ENCODE measurements at regions not wholly inside any gene's neighbourhood (a gene's known extent, or its start where the extent isn't known, plus 50 kb on each side); places are given as distances from the start of the nearest gene placed in this dataset.

DNA sequence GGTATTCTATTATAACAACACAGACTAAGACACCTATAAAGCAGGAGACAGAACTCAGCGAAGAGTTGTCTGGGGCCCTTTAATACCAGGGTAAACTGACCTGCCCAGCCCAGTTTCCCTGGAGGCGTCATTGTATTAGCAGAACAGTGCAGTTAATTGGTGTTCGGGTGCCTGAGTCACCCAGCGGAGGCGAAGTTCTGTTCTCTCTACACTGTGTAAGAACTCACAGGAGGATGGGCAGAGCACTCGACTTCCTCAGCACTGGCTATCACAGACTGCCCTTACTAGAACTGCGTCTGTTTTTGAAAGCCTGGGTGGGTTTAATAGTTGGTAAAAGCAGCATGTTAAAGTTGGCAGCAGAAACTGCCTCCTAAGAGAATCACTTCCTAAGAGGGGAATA, 106.5 kb upstream of the ATP8B1 start:
- 90% methylated on average over 2 of the region's 7 CpGs; no CpG with 5 or more reads in 1 of the 2 experiments for whole genome bisulfite sequencing, 2 experiments (ENCODE audit: extremely low coverage in 2 of 2, insufficient read length in 1 of 2)
- Histone ChIP-seq H3K23ac (ENCODE audit: low read depth, low read length) (no peak overlapping the region), H3K56ac (ENCODE audit: extremely low read depth, insufficient read depth, low read length) (no peak overlapping the region), H4K91ac (ENCODE audit: insufficient read depth, low read depth, low read length) (no peak overlapping the region), H2BK20ac (ENCODE audit: low read depth, low read length) (no peak overlapping the region), H3K27me3 (ENCODE audit: control insufficient read depth, insufficient read depth, low read length) (peaks cover 16% of the 10 kb centered on the region), H3K36me3 (ENCODE audit: control insufficient read depth, insufficient read depth, low read length) (no peaks in the 10 kb centered on the region), H2BK15ac (ENCODE audit: low read depth, low read length) (no peak overlapping the region), H3K4me2 (ENCODE audit: low read depth, low read length) (no peak overlapping the region), H3K9me3 (ENCODE audit: control insufficient read depth, insufficient read depth, low read length) (no peaks in the 10 kb centered on the region), H3K14ac (replicated peaks; ENCODE audit: low read depth, low read length) (no peak overlapping the region), H3K9ac (ENCODE audit: low read depth, low read length) (no peak overlapping the region), H3K4me3 (ENCODE audit: insufficient read depth, low read depth, low read length) (no peak overlapping the region), H2AK5ac (ENCODE audit: low read depth, low read length) (no peak overlapping the region), H3K18ac (ENCODE audit: low read depth, low read length) (no peak overlapping the region), H4K5ac (ENCODE audit: low read depth, low read length) (no peak overlapping the region), H2AK9ac (replicated peaks; ENCODE audit: low read depth, low read length, poor library complexity) (no peak overlapping the region), H4K20me1 (ENCODE audit: insufficient read depth, low read length) (no peaks in the 10 kb centered on the region), H3K27ac (ENCODE audit: insufficient read depth, low read length) (no peak overlapping the region), H3K4ac (ENCODE audit: low read depth, low read length) (no peak overlapping the region), H2AFZ (replicated peaks; ENCODE audit: low read length, poor library complexity) (no peak overlapping the region), H3K79me1 (ENCODE audit: low read depth in 1 of 2, low read length in 2 of 2) (no peaks in the 10 kb centered on the region), H3K4me1 (ENCODE audit: control insufficient read depth, insufficient read depth, low read length) (no peaks in the 10 kb centered on the region), H2BK120ac (ENCODE audit: low read depth, low read length) (no peak overlapping the region), H3K9me1 (ENCODE audit: insufficient read depth, low read length) (no peaks in the 10 kb centered on the region), H2BK5ac (ENCODE audit: low read depth, low read length, poor library complexity, severe bottlenecking) (no peak overlapping the region), H4K8ac (ENCODE audit: low read depth in 2 of 2, low read length in 2 of 2) (no peak overlapping the region)
- ATAC-seq (ENCODE audit: low read depth) (no peak), DNase-seq (no peak)
- TF ChIP-seq MAFK (IDR thresholded peaks at IDR 0.05; ENCODE audit: low read depth, low read length) = no peak
- TF ChIP-seq, protein P1, sequence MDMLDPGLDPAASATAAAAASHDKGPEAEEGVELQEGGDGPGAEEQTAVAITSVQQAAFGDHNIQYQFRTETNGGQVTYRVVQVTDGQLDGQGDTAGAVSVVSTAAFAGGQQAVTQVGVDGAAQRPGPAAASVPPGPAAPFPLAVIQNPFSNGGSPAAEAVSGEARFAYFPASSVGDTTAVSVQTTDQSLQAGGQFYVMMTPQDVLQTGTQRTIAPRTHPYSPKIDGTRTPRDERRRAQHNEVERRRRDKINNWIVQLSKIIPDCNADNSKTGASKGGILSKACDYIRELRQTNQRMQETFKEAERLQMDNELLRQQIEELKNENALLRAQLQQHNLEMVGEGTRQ (IDR thresholded peaks at IDR 0.05; ENCODE audit: low read depth, low read length) = no peak
- TF ChIP-seq, protein P2, sequence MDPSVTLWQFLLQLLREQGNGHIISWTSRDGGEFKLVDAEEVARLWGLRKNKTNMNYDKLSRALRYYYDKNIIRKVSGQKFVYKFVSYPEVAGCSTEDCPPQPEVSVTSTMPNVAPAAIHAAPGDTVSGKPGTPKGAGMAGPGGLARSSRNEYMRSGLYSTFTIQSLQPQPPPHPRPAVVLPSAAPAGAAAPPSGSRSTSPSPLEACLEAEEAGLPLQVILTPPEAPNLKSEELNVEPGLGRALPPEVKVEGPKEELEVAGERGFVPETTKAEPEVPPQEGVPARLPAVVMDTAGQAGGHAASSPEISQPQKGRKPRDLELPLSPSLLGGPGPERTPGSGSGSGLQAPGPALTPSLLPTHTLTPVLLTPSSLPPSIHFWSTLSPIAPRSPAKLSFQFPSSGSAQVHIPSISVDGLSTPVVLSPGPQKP (IDR thresholded peaks at IDR 0.05; ENCODE audit: borderline replicate concordance, low read depth, low read length) = no peak
- no peak for TF ChIP-seq RFX5 (IDR thresholded peaks at IDR 0.05; ENCODE audit: low read depth, low read length)
- TF ChIP-seq CHD1 (IDR thresholded peaks at IDR 0.05; ENCODE audit: low read depth, low read length) = no peak
- TF ChIP-seq SMC3 (IDR thresholded peaks at IDR 0.05; ENCODE audit: low read depth, low read length) = no peak
- no peak for TF ChIP-seq FOS (IDR thresholded peaks at IDR 0.05; ENCODE audit: low read depth, low read length)
- TF ChIP-seq RCOR1 (IDR thresholded peaks at IDR 0.05; ENCODE audit: insufficient replicate concordance, low read length) = no peak
- no peak for TF ChIP-seq MAZ (IDR thresholded peaks at IDR 0.05; ENCODE audit: borderline replicate concordance, low read depth, low read length)
- TF ChIP-seq CEBPB (IDR thresholded peaks at IDR 0.05; ENCODE audit: low read depth, low read length) = no peak
- TF ChIP-seq POLR2A (IDR thresholded peaks at IDR 0.05; ENCODE audit: low read depth, low read length) = no peak
- no peak for TF ChIP-seq NFE2L2 (IDR thresholded peaks at IDR 0.05; ENCODE audit: low read depth, low read length)
- no peak for TF ChIP-seq BHLHE40 (IDR thresholded peaks at IDR 0.05; ENCODE audit: low read depth, low read length)
- no peak for TF ChIP-seq RAD21 (IDR thresholded peaks at IDR 0.05; ENCODE audit: low read length)
- TF ChIP-seq, protein P3, sequence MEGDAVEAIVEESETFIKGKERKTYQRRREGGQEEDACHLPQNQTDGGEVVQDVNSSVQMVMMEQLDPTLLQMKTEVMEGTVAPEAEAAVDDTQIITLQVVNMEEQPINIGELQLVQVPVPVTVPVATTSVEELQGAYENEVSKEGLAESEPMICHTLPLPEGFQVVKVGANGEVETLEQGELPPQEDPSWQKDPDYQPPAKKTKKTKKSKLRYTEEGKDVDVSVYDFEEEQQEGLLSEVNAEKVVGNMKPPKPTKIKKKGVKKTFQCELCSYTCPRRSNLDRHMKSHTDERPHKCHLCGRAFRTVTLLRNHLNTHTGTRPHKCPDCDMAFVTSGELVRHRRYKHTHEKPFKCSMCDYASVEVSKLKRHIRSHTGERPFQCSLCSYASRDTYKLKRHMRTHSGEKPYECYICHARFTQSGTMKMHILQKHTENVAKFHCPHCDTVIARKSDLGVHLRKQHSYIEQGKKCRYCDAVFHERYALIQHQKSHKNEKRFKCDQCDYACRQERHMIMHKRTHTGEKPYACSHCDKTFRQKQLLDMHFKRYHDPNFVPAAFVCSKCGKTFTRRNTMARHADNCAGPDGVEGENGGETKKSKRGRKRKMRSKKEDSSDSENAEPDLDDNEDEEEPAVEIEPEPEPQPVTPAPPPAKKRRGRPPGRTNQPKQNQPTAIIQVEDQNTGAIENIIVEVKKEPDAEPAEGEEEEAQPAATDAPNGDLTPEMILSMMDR (conservative IDR thresholded peaks at IDR 0.05; ENCODE audit: low read depth, low read length) = no peak
- POLR2A ChIA-PET (ENCODE audit: unreplicated experiment) = no interaction called here
- intact Hi-C loops (cut with micrococcal nuclease) (no loop called here), dilution Hi-C loops (cut with HindIII; ENCODE audit: low sequenced_read_pairs, unreplicated experiment) (no loop called here), in situ Hi-C loops (cut with MboI; ENCODE audit: low sequenced_read_pairs) (no loop called here)
- BruUV-seq (replicated peaks) = no TSS peak
- CTCF ChIA-PET = no interaction called here

All from IMR-90 (cell line).